Caco-2 (cell line): ENCODE measurements at regions not wholly inside any gene's neighbourhood (a gene's known extent, or its start where the extent isn't known, plus 50 kb on each side); places are given as distances from the start of the nearest gene placed in this dataset.

Source experiments
- BruUV-seq: library from RNA; stranded (reverse); fragments of 400-500 nt; replicated peaks from 2 replicates; lab custom pipeline; 2021; lab: Mats Ljungman, UMichigan
- CTCF ChIA-PET: fragments of 300-600 bp; sonication (Branson Sonifier 250); formaldehyde crosslinking; loops from one replicate; lab custom pipeline; 2022; ENCODE audit warnings: antibody characterized with exemption; lab: Charles Lee
- POLR2A ChIA-PET: fragments of 300-600 bp; sonication (Branson Sonifier 250); formaldehyde crosslinking; loops from one replicate; lab custom pipeline; 2022; ENCODE audit warnings: antibody characterized with exemption; lab: Charles Lee
- DNase-seq, 2 experiments: peaks; one replicate each; pipeline versions ENCODE4 v3.0.0 to v3.0.0-alpha.2; 2020 to 2022
- H3K27me3 ChIP-seq: replicated peaks from 2 replicates; pipeline ENCODE4 v1.6.0; 2011; ENCODE audit warnings: low read length; ENCODE audit not compliant: control insufficient read depth, insufficient read depth
- H3K36me3 ChIP-seq: 2 replicates; pipeline ENCODE4 v1.5.1; 2011; ENCODE audit warnings: low read length; ENCODE audit not compliant: control insufficient read depth, insufficient read depth
- H3K4me1 ChIP-seq: fragments of 250-450 bp; sonication (Bioruptor Pico); 2 replicates; pipeline ENCODE4 v1.5.1; 2020; ENCODE audit warnings: mild to moderate bottlenecking
- H3K4me3 ChIP-seq: 2 replicates; pipeline ENCODE4 v1.5.1; 2011; ENCODE audit warnings: low read depth, mild to moderate bottlenecking, control low read depth, low read length
- H3K9me3 ChIP-seq: fragments of 250-450 bp; sonication (Bioruptor Pico); 2 replicates; pipeline ENCODE4 v1.5.1; 2020; ENCODE audit warnings: mild to moderate bottlenecking, moderate library complexity
- H3K27ac Mint-ChIP-seq: one replicate; pipeline ENCODE4 v1.8.0; 2022; ENCODE audit warnings: mixed read lengths; ENCODE audit not compliant: unreplicated experiment
- H3K27me3 Mint-ChIP-seq: one replicate; pipeline ENCODE4 v1.8.0; 2022; ENCODE audit warnings: mixed read lengths; ENCODE audit not compliant: insufficient read depth, unreplicated experiment
- H3K36me3 Mint-ChIP-seq: one replicate; pipeline ENCODE4 v1.8.0; 2022; ENCODE audit warnings: mild to moderate bottlenecking, mixed read lengths; ENCODE audit not compliant: insufficient read depth, unreplicated experiment
- H3K4me1 Mint-ChIP-seq: one replicate; pipeline ENCODE4 v1.8.0; 2022; ENCODE audit warnings: low read depth, mixed read lengths; ENCODE audit not compliant: unreplicated experiment
- H3K4me3 Mint-ChIP-seq: one replicate; pipeline ENCODE4 v1.8.0; 2022; ENCODE audit warnings: mild to moderate bottlenecking, moderate library complexity, mixed read lengths; ENCODE audit not compliant: unreplicated experiment
- H3K9me3 Mint-ChIP-seq: one replicate; pipeline ENCODE4 v1.8.0; 2022; ENCODE audit warnings: mixed read lengths; ENCODE audit not compliant: unreplicated experiment
- intact Hi-C: fragments of 100-400 bp; cut with micrococcal nuclease; formaldehyde crosslinking; loops from one replicate; pipeline ENCODE4 v1.10.0; 2022; ENCODE audit not compliant: unreplicated experiment
- TF ChIP-seq, protein P1 (sequence below), 2 experiments: fragments of 200-600 bp in 1 of 2; IDR thresholded peaks; 1 replicate in 1 of 2; 2 replicates in 1 of 2; pipeline versions ENCODE4 v1.5.1 to v1.8.0; 2011 to 2022; ENCODE audit warnings: antibody characterized with exemption in 1 of 2, control low read depth in 1 of 2, inconsistent platforms in 1 of 2, low read depth in 1 of 2, low read length in 1 of 2, mild to moderate bottlenecking in 1 of 2, moderate library complexity in 1 of 2; ENCODE audit not compliant: insufficient read depth in 1 of 2, severe bottlenecking in 1 of 2, unreplicated experiment in 1 of 2

- no peak for DNase-seq
- Mint-ChIP-seq H3K4me1 (no peaks in the 10 kb centered on the region), H3K4me3 (no peak overlapping the region), H3K36me3 (no peaks in the 10 kb centered on the region), H3K27ac (no peak overlapping the region), H3K9me3 (peaks cover 27% of the 10 kb centered on the region), H3K27me3 (no peaks in the 10 kb centered on the region)
- Histone ChIP-seq H3K27me3 (no peaks in the 10 kb centered on the region), H3K9me3 (no peaks in the 10 kb centered on the region), H3K4me3 (no peak overlapping the region), H3K4me1 (no peaks in the 10 kb centered on the region), H3K36me3 (no peaks in the 10 kb centered on the region)
- POLR2A ChIA-PET, result no interaction called here
- BruUV-seq, result no TSS peak
- CTCF ChIA-PET, result no interaction called here
- TF ChIP-seq, protein P1, sequence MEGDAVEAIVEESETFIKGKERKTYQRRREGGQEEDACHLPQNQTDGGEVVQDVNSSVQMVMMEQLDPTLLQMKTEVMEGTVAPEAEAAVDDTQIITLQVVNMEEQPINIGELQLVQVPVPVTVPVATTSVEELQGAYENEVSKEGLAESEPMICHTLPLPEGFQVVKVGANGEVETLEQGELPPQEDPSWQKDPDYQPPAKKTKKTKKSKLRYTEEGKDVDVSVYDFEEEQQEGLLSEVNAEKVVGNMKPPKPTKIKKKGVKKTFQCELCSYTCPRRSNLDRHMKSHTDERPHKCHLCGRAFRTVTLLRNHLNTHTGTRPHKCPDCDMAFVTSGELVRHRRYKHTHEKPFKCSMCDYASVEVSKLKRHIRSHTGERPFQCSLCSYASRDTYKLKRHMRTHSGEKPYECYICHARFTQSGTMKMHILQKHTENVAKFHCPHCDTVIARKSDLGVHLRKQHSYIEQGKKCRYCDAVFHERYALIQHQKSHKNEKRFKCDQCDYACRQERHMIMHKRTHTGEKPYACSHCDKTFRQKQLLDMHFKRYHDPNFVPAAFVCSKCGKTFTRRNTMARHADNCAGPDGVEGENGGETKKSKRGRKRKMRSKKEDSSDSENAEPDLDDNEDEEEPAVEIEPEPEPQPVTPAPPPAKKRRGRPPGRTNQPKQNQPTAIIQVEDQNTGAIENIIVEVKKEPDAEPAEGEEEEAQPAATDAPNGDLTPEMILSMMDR (IDR thresholded peaks at IDR 0.05; ENCODE audit: insufficient read depth in 1 of 2, low read depth in 1 of 2, low read length in 1 of 2, severe bottlenecking in 1 of 2, unreplicated experiment in 1 of 2), result no peak
- intact Hi-C loops, result no loop called here
These were observed 439.4 kb downstream of the GPATCH2 start for GRCh38 chr1:217191441-217191840.

- H3K27me3 ChIP-seq, result no peaks in the 10 kb centered on the region
- no peaks in the 10 kb centered on the region for H3K36me3 Mint-ChIP-seq
- no peaks in the 10 kb centered on the region for H3K4me1 ChIP-seq
- H3K36me3 ChIP-seq, result no peaks in the 10 kb centered on the region
- peaks cover 27% of the 10 kb centered on the region for H3K9me3 Mint-ChIP-seq
- no peak overlapping the region for H3K4me3 Mint-ChIP-seq
- H3K27ac Mint-ChIP-seq, result no peak overlapping the region
- H3K4me3 ChIP-seq, result no peak overlapping the region
- intact Hi-C loops, result no loop called here
- no peak for DNase-seq
- H3K27me3 Mint-ChIP-seq, result no peaks in the 10 kb centered on the region
- CTCF ChIA-PET, result no interaction called here
- no TSS peak for BruUV-seq
- peaks cover 6% of the 10 kb centered on the region; the same call in 1 of the 2 replicates for H3K9me3 ChIP-seq
- no peaks in the 10 kb centered on the region for H3K4me1 Mint-ChIP-seq
- POLR2A ChIA-PET, result no interaction called here
- TF ChIP-seq, protein P1 (IDR thresholded peaks at IDR 0.05; ENCODE audit: insufficient read depth in 1 of 2, low read depth in 1 of 2, low read length in 1 of 2, severe bottlenecking in 1 of 2, unreplicated experiment in 1 of 2), result no peak
These were observed 440.5 kb downstream of the GPATCH2 start for GRCh38 chr1:217190359-217190758.

DNA sequence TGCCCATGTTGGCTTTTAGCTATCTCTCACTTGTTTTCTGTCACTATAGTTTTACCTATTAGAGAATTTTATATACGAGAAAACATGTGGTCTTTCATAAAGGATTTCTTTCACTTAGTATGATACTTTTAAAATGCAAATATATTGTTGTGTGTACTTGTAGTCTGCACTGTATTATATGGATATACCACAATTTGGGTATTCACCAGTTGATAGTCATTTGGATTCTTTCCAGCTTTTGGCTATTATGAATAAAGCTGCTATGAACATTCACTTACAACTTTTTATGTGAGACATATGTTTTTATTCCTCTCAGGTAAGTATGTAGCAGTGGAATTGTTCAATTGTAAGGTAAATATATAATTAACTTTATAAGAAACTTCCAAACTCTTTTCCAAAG, 441.5 kb downstream of the GPATCH2 start:
- TF ChIP-seq, protein P1 (IDR thresholded peaks at IDR 0.05; ENCODE audit: insufficient read depth in 1 of 2, low read depth in 1 of 2, low read length in 1 of 2, severe bottlenecking in 1 of 2, unreplicated experiment in 1 of 2), result no peak
- Histone ChIP-seq H3K36me3 (no peaks in the 10 kb centered on the region), H3K4me3 (no peak overlapping the region), H3K4me1 (no peaks in the 10 kb centered on the region), H3K27me3 (no peaks in the 10 kb centered on the region), H3K9me3 (peaks cover 6% of the 10 kb centered on the region; the same call in 1 of the 2 replicates)
- CTCF ChIA-PET, result no interaction called here
- H3K27me3 Mint-ChIP-seq, result no peaks in the 10 kb centered on the region
- no peaks in the 10 kb centered on the region for H3K4me1 Mint-ChIP-seq
- intact Hi-C loops, result no loop called here
- POLR2A ChIA-PET, result no interaction called here
- H3K36me3 Mint-ChIP-seq, result no peaks in the 10 kb centered on the region
- H3K27ac Mint-ChIP-seq, result no peak overlapping the region
- BruUV-seq, result no TSS peak
- peaks cover 27% of the 10 kb centered on the region for H3K9me3 Mint-ChIP-seq
- H3K4me3 Mint-ChIP-seq, result no peak overlapping the region
- DNase-seq, result no peak
